ENCODE measurements at regions not wholly inside any gene's neighbourhood (a gene's known extent, or its start where the extent isn't known, plus 50 kb on each side); places are given as distances from the start of the nearest gene placed in this dataset.
"Not testable (repeated sequence)": the region's sequence is repeated elsewhere in the genome, so short reads cannot be mapped to it uniquely, and the experiment has no call there.

DNA sequence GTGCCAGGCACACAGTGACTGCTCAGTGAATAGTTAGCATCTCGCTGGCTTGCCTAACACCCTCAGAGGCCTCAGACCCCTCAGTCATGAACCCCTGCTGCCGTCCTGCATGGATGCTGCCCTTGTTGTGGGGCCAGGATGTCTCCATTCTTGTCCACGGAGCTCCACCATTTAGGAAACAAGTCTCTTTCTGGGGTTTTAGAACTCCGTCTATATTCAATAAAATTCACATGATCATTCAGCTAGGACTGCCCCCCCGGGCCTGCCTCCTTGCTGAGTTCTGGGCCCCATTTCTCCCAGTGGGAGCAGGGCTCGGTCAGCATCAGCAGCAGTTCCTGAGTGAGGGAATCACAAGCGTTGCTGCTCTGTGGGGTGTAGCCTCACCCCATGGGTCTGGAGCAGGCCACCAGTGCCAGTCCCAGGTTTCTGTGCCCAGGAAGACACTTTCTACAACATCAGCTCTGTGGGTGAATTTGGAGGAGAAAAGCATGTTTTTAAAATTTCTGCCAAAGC, 134.1 kb downstream of the RHOU start:
- no peak for DNase-seq (ENCODE audit: low spot score)

DNA sequence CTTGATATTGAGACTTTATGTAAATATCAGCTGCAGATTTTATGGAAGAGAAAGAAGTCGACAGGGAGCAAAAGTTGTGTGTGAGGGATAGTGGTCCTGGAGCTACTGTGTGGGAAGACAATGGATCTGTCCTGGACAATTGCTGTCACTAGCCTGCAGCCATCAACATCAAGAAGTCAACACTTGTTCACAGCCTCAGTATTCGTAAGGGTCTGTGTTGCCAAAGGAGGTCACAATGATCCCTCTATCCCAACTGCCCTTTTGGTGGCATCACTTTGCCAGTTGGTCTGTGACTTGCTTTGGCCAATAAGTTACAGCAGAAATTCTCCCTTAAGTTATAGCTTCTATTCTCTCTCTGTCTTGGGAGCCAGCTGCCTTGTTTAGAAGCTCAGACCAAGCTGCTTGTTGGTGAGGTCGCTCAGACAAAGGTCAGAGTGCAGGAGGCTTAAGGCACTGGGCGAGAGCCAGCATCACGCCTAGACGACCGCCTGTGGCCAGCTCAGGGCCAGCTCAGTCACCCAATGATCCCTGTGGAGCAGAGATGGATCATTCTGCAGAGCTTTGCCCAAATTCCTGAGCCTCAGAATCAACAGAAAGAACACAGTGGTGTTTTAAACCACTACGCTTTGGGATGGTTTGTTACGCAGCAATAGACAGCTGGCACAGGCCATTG, 134.9 kb downstream of the RHOU start:
- DNase-seq (ENCODE audit: low spot score): no peak

DNA sequence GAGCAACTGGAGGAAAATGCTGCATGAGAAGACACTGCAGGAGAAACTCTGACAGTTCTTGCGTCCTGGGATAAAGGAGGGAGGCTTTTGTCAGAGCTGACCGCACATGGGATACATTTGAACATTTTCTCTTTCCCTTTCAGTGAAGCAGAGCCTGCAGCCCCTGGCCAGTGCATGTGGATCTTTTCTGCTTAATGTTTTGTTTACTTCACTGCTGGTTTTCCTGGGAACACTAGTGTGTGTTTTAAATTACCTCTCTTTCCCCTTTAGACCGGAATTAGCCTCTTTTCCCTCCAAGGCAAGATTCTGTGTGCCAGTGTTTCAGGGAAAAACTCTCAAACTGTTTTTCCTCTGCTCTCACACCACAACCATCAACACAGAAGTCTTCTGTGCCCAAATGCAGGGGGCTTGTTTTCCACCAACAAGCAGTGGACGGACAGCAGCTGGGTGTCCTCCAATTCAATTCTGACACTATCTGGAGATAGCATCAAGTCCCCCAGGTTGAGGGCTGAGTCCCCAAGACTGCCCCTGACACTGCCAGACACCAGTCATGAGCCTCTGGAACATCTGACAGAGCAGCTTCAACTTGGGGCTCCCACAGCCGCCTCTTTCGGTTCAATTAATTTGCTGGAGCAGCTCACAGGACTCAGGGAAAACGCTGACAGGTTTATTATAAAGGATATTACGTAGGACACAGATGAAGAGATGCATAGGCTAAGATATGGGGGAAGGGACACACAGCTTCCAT, 136.2 kb downstream of the RHOU start:
- DNase-seq (ENCODE audit: low spot score): no peak

DNA sequence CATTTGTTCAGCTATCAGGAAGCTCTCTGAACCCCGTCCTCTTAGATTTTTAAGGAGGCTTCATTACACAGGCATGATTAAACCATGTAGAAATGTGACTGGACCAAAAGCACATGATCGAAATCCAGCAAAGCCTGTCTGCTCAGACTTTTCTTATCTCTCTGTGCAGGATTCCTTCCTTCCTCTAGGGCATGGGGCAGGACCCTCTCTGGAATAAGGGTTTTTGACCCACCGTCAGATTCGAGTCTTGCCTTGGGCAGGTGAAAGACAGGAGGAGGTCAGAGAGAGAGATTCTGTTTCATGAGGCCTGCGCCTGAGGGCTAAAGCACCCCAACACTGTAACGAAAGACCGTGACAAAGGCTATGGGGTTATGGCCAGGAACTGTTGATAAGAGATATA, 136.8 kb downstream of the RHOU start:
- no peak for DNase-seq (ENCODE audit: low spot score)

DNA sequence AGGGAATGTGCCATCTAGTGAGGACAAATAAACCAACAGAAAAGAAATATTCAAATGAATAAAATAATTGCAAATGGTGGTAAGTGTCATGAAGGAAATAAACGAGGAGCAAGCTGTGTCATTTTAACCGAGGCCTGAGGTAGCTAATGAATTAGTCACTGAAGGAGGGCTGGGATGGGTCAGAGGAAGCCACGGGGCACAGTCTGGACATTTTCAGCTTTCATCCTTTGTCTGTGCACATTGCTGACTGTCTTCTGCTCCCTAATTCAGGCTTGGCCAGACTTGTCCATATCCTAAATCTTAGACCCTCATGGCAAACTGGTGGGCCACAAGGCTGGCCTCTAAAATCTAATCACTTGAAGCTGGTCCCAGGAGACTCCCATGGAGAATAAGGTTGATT, 138.4 kb downstream of the RHOU start:
- DNase-seq (ENCODE audit: low spot score): no peak

DNA sequence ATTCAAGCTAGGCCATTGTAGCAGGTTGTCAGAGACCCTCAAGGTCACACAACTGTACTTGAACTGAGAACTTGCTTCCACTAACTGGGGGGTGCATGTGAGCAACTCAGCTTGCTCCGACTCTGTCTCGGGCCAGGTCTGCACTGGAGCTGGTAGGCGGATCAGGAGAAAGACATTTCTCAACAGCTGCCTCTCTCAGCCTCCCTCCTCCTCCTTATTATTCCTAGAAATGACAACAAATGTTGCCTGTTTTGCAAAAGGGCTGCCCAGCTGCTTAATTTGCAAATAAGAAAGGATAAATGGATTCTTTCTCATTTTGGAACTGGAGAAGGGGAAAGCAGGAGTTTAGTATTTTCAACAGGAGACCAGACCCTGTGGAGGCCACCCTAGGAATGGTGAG, 140.5 kb downstream of the RHOU start:
- DNase-seq (ENCODE audit: low spot score): no peak

DNA sequence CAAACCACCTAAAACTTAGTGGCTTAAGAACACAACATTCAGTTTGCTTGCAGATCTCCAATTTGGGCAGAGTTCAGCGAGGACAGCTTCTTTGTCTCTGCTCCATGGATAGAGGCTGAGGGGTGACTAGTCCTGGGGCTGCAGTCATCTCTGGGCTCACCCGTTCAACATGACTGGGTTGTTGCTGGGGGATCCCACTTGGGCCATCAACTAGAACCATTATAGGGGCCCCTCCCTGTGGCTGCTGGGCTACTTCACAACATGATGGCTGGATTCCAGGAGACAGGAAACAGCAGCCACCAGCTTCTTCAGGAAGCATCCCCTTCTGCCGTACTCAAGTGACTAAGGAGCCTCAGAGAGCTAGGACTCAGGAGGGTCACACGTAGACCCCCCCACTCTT, 140.9 kb downstream of the RHOU start:
- no peak for DNase-seq (ENCODE audit: low spot score)

DNA sequence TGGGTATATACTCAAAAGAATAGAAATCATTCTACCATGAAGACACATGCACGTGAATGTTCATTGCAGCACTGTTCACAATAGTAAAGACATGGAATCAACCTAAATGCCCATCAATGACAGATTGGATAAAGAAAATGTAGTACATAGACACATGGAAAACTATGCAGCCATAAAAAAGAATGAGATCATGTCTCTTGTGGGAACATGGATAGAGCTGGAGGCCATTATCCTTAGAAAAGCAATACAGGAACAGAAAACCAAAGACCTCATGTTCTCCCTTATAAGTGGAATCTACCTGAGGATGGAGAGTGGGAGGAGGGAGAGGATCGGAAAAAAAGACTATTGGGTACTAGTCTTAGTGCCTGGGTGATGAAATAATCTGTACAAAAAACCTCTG, 143.9 kb downstream of the RHOU start:
- DNase-seq (ENCODE audit: low spot score): no peak

DNA sequence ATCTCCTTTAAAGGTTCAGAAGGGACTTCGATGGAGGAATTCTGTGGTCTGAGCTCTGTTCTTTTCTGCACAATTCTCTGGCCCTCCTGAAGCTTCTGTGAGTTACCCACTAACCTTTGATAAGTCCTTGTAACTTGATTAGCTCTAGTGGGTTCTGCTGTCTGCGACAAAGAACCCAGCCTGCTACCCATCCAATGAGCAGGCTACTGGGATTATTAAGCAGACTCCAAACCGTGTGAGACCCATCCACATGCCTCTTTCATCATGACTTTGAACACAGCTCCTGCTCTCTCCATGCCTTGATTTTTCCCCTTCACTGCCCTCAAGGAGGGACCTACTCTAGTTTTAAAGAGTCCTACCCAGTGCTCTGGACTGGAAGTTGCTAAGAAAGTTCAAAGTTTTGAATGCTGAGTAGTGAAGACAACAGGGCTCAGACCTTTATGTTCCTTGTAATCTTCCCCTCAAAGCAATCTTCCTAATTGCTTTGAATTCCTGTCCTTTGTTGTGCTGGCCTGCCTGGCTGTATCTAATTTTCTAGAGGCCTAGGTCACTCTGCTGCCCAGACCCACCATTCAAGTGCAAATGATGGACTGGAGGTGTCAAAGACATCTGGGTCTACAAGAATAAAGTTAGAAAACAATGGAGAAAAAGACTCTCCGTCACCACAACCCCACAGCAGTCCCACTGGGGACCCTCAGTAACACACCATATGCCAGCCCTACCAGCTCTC, 146.9 kb downstream of the RHOU start:
- DNase-seq (ENCODE audit: low spot score): no peak

DNA sequence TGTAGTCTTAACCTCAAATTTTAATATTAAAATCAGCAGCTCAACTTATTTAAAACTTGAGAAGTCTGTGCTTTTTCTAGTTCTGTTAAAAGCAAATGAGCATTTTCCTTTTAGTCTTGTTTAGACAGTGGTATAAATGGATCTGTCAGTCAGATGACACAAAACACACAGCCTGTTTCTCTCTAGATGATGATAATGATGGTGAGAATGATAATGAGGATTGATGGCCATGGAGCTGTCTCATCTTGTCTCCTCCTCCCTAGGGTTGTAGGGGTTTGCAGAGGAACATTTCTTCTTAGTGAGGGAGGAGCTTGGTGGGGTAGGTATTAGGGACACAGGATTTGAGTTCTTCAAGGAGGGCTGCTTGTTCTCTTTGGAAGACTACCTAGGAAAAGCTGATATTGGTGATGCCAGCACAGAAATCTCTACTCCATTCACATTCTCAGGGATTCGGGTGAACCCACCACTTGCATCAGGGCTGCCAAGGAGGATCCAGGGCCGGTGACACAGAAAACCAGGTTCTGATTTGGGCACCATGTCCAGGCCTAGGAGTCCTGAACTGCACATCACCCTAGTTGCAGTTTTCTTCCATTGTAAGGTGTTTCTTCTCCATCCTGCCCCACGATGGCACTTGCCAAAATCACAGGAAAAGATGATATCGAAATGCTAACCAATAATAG, 147.6 kb downstream of the RHOU start:
- DNase-seq (ENCODE audit: low spot score): no peak

DNA sequence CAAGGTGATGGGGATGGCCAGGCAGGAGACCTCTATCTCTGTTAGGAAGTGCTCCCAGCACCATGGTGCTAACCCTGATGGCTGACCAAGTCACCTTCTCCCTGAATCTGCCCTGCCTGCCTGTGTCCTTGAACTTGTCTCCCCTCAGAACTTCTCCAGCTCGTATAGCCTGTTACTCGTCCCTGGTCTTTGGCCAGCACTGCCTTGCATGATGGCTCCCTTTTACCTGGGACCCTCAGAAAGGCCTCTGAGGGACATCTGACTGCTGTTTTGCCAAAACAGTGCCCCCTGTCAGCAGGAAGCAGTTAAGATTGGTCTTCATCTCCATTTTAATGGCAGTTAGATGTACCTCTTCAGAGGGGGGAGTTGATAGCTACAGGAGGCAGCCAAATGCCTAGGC, 148.3 kb downstream of the RHOU start:
- no peak for DNase-seq (ENCODE audit: low spot score)

DNA sequence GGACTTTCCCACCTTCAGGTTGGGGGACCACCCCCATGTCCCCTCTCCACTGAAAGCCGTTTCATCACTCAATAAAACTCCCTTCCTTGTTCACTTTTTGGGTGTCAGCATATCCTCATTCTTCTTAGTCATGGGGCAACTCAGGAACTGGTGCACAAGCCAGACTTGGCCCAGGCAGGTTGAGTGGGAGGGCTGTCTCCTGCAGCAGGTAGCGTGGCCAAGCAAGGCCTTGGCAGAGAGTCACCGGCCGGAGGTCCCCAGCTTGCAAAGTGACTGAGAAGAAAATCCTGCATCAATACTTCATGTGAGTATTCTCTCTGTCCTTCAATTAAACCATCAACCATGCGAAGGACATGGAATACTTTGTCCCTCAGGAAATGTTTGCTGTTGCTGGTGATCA, 148.9 kb downstream of the RHOU start:
- no peak for DNase-seq (ENCODE audit: low spot score)

DNA sequence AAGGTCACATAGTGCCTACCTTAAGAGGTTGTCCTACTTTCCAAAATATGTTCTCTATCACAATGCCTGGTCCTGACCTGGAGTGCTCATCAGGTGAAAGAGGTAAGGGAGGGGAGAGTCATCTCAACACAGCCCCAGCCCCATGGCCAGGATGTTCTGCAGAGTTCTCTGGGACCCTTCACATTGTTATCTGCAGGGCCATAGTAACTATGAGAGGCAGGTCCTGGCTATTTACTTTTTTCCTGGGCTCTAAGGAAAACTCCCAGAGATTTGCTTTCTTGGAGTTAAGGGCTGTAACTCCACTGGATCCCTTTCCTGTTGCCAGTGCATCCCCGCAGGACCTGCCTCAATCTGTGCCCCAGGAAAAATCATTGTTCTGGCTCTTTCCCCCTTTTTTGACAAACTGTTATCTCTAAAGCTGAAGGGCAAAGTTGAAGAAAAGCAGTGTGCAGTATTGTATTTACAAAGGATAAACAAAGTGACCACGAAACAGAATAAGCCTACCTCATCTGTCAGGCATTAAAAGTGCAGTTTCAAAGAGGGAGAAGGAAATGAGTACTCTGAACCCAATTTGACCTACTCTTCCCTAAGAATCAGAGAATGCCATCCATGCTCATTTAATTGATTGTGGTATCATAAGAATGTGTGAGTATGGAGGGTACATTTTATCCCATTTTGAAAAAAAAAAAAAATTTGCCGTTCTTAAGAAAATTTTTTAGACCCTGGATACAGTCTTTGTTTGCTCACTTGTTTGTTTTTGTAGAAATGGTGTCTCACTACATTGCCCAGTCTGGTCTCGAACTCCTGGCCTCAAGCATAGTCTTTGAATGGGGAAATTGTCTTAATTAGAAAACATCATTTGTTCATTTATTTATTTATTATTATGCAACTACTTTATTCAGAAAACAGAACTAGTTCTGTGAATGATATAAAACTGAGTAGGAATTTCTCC, 149.6 kb downstream of the RHOU start:
- no peak for DNase-seq (ENCODE audit: low spot score)

DNA sequence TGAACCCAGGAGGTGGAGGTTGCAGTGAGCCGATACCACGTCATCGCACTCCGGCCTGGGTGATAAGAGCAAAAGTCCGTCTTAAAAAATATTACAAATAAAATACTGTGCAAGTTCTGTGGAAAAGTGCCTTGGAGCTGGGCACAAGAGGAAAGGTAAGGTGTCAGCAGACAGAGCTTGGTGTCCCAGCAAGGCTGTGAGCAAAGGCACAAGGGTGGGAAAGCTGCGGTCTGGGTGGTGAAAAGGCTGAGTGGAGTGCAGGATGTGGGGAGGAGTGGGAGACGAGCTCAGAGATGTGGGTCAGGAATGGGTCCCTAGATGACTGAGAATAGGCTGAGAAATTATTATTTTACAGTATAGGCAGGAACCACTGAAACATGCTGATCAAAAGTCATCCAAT, 150.6 kb downstream of the RHOU start:
- no peak for DNase-seq (ENCODE audit: low spot score)

DNA sequence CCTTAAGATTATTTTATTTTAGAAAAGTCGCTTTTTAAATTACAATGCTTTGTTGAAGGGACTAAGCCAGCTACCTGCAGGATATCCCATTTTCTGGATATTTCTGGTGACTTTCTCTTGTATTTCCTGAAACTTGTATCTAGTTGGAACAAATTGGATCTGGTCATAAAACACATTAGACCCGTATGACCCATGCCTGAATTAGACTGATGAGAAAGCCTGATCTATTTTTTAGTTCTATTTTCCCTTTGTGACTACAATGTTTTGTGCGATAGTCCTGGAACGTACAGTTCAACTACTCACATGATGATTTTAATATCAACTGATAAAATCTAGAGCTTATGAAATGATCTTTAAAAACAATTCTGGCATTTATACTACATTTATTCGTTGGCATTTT, 151.8 kb downstream of the RHOU start:
- no peak for DNase-seq (ENCODE audit: low spot score)

DNA sequence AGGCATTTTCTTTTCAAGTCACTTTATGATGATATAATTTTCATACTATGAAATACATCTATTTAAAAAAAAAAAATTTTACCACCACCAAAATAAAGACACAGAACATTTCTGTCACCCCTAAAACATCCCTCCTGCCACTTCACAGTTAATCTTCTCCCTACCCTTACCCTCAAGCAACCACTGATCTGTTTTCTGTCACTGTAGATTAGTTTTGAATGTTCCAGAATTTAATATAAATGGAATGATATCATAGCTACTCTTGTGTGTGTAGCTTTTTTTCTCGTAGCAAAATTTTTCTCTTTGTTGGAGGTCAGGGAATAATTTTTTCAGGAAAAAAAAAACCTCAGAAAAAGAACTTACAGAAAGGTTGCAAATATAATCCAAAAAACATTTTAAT, 152.7 kb downstream of the RHOU start:
- no peak for DNase-seq (ENCODE audit: low spot score)

DNA sequence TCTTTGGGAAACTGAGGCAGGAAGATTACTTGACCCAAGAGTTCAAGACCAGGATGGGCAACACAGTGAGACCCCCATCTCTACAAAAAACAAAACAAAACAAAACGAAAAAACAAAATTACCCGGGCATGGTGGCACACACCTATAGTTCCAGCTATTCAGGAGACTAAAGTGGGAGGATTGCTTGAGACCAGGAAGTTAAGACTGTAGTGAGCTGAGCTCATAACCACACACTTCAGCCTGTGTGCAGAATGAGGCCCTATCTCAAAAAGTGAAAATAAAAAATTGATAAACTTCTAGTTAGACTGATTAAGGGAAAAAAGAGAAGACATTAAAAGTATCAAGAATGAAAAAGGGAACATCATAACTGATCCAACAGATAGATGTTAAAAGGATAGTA, 154.0 kb downstream of the RHOU start:
- no peak for DNase-seq (ENCODE audit: low spot score)

DNA sequence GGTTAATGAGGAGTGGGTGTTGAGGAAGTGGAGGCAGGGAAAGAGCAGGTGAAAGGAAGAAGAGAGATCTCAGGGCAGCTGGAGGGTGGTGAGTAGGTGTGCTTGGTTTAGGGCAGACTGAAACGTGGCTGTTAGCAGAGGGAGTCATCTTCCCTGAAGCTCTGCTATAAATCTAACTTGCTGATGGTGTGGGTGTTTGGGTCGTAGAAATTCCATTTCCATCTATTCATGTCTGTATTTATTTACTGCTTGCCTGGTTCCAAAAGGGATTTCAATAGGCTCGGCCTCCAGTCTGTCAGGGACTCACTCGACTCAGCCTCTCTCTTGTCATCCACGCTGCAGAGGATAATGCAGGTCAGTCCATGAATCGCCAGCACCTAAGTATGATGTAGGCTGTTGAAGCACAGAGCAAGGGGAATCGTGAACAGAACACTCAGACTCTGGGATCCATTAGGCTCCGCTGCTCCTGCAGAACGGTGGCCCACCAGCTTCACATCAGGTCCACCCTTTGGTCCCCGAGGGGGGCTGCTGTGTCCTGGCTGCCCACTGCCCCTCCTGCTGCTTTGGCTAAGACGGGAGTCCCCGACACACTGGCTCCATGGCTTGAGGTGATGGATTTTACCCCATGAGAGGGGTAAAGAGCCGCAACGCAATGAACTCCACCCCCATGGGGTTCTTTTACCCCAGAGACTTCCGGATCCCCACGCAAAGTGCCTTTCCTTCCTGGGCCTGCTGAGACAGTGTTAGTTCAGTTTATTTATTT, 156.2 kb downstream of the RHOU start:
- DNase-seq (ENCODE audit: low spot score): no peak

DNA sequence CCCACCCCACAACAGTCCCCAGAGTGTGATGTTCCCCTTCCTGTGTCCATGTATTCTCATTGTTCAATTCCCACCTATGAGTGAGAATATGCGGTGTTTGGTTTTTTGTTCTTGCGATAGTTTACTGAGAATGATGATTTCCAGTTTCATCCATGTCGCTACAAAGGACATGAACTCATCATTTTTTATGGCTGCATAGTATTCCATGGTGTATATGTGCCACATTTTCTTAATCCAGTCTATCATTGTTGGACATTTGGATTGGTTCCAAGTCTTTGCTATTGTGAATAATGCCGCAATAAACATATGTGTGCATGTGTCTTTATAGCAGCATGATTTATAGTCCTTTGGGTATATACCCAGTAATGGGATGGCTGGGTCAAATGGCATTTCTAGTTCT, 156.9 kb downstream of the RHOU start:
- not testable (repeated sequence) for DNase-seq (ENCODE audit: low spot score)

DNA sequence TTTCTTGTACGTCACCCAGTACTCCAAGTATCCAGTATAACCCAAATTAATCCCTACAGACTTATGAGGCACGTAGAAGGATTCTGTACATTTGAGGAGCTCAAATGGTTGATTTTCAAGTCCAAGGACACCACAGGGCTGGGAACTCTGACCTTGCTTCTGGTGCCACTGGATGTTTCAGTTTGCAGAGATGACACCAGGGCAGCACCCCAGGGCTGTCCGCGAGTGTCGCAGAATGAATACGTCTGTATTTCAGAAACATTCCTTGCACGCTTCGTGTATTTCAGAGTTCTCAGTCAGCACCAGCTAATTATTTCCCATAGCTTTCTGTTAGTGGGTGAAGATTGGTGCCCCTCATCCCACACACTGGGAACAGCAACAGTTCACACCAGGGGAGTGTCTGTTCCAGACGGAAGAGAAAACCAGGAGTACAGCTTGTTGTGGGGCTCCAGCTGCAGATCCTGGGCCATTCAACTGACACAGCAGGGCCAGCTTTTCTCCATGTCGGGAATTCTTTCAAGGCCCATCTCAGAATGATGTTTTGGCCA, 159.2 kb downstream of the RHOU start:
- DNase-seq (ENCODE audit: low spot score): no peak

All from iPS-NIHi11 (cell line).